ENCODE measurements at regions not wholly inside any gene's neighbourhood (a gene's known extent, or its start where the extent isn't known, plus 50 kb on each side); places are given as distances from the start of the nearest gene placed in this dataset.

DNA sequence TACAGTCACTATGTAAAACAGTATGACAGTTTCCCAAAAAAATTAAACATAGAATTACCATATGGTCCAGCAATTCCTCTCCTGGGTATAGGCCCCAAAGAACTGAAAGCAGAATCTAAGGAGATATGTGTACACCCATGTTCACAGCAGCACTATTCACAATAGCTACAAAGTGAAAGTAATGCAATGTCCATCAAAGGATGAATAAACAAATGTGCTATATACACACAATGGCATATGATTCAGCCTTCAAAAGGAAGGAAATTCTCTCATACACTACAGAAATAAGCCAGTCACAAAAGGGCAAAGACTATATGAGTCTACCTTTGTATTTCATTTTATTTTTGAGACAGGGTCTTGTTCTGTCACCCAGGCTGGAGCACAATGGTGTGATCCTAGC is 120.4 kb downstream of the TOMM20 start:
- ChIA-PET POLR2A (no interaction called here), CTCF (interaction anchor here (1.8 to 1.9 kb wide), 2 partner anchors 28 to 76 kb away, joined by 4 read pairs; no protein-coding TSS in a partner anchor)
- peak overlapping the region; percentile 44 for H3K4me3 Mint-ChIP-seq
- peaks cover 0 to 11% (median 0%) of the 10 kb centered on the region in 3 donors for H3K9me3 ChIP-seq (ENCODE audit: control extremely low read depth in 1 of 3, control insufficient read depth in 2 of 3, insufficient read depth in 1 of 3, low read length in 2 of 3)
- no peak for DNase-seq
- H2AFZ ChIP-seq (ENCODE audit: insufficient read depth, low read depth, low read length, poor library complexity, severe bottlenecking) = no peak overlapping the region
- H3K4me3 ChIP-seq (ENCODE audit: control extremely low read depth in 1 of 5, extremely low read depth in 1 of 5, insufficient read depth in 1 of 5, low read depth in 2 of 5, low read length in 4 of 5) = no peak overlapping the region
- TF ChIP-seq, protein P1, sequence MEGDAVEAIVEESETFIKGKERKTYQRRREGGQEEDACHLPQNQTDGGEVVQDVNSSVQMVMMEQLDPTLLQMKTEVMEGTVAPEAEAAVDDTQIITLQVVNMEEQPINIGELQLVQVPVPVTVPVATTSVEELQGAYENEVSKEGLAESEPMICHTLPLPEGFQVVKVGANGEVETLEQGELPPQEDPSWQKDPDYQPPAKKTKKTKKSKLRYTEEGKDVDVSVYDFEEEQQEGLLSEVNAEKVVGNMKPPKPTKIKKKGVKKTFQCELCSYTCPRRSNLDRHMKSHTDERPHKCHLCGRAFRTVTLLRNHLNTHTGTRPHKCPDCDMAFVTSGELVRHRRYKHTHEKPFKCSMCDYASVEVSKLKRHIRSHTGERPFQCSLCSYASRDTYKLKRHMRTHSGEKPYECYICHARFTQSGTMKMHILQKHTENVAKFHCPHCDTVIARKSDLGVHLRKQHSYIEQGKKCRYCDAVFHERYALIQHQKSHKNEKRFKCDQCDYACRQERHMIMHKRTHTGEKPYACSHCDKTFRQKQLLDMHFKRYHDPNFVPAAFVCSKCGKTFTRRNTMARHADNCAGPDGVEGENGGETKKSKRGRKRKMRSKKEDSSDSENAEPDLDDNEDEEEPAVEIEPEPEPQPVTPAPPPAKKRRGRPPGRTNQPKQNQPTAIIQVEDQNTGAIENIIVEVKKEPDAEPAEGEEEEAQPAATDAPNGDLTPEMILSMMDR (IDR thresholded peaks at IDR 0.05) = no peak
- TF ChIP-seq EZH2 (IDR thresholded peaks at IDR 0.05; ENCODE audit: borderline replicate concordance, insufficient read depth, low read depth, low read length, poor library complexity, severe bottlenecking) = no peak
- no peaks in the 10 kb centered on the region for H3K36me3 ChIP-seq (replicated peaks in 1 of 2; ENCODE audit: control extremely low read depth in 1 of 2, control insufficient read depth in 1 of 2, extremely low read depth in 1 of 2, insufficient read depth in 2 of 2, low read length in 1 of 2)
- H3K4me1 Mint-ChIP-seq = peaks cover 85% of the 10 kb centered on the region
- H3K4me1 ChIP-seq (ENCODE audit: control insufficient read depth in 2 of 2, insufficient read depth in 2 of 2, low read length in 2 of 2) = peaks cover 63 to 70% of the 10 kb centered on the region in 2 donors
- H3K4me2 ChIP-seq (replicated peaks; ENCODE audit: low read depth, low read length, poor library complexity, severe bottlenecking) = no peak overlapping the region
- ATAC-seq (ENCODE audit: low read depth) = no peak
- no peak overlapping the region for H3K9ac ChIP-seq (ENCODE audit: low read length)
- no peaks in the 10 kb centered on the region for H3K27me3 ChIP-seq (replicated peaks in 1 of 4; ENCODE audit: control extremely low read depth in 1 of 4, control insufficient read depth in 3 of 4, insufficient read depth in 4 of 4, low read length in 3 of 4)
- no peak overlapping the region for H3K27ac ChIP-seq (ENCODE audit: low read length in 2 of 2)
- H3K27ac Mint-ChIP-seq = peak overlapping the region; percentile 67
- no peaks in the 10 kb centered on the region for H4K20me1 ChIP-seq (ENCODE audit: control insufficient read depth, insufficient read depth, low read length, poor library complexity, severe bottlenecking)
- H3K9me3 Mint-ChIP-seq (ENCODE audit: insufficient read depth) = no peaks in the 10 kb centered on the region
- intact Hi-C loops (cut with micrococcal nuclease) = no loop called here
- H3K79me2 ChIP-seq (ENCODE audit: control insufficient read depth, insufficient read depth, low read length) = no peaks in the 10 kb centered on the region
- no peaks in the 10 kb centered on the region for H3K27me3 Mint-ChIP-seq

DNA sequence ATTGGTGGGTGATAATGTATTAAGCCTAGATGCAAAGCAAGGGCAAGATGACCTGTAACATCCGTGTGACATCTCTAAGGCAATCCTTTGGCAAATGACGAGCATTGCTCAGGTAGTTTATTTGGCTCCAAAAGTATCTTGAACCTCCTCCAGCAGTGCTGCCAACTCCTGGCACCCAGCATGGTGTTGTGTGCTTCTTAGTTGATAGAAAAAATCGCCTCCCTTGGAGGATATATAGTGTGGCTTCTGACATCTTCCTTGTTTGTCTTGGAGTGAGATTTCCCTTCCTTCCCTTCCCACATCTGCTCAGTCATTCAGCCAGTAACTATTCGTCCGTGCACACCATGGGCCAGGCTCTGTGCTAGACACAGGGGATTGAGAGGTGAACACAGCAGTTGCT is 121.8 kb downstream of the TOMM20 start:
- H3K27ac ChIP-seq (ENCODE audit: low read length in 2 of 2) = no peak overlapping the region
- no peaks in the 10 kb centered on the region for H4K20me1 ChIP-seq (ENCODE audit: control insufficient read depth, insufficient read depth, low read length, poor library complexity, severe bottlenecking)
- ChIA-PET POLR2A (interaction anchor here (0.5 to 0.7 kb wide), 2 partner anchors 32 to 511 kb away, joined by 3 read pairs; no protein-coding TSS in a partner anchor), CTCF (interaction anchor here (1.9 kb wide), 1 partner anchor 26 kb away, joined by 4 read pairs; no protein-coding TSS in a partner anchor)
- no peak overlapping the region for H3K4me2 ChIP-seq (replicated peaks; ENCODE audit: low read depth, low read length, poor library complexity, severe bottlenecking)
- Mint-ChIP-seq H3K27me3 (no peaks in the 10 kb centered on the region), H3K4me3 (no peak overlapping the region), H3K9me3 (ENCODE audit: insufficient read depth) (no peaks in the 10 kb centered on the region), H3K4me1 (peaks cover 77% of the 10 kb centered on the region), H3K27ac (no peak overlapping the region)
- peaks cover 0 to 16% (median 0%) of the 10 kb centered on the region in 3 donors for H3K9me3 ChIP-seq (ENCODE audit: control extremely low read depth in 1 of 3, control insufficient read depth in 2 of 3, insufficient read depth in 1 of 3, low read length in 2 of 3)
- no peak overlapping the region for H3K9ac ChIP-seq (ENCODE audit: low read length)
- H2AFZ ChIP-seq (ENCODE audit: insufficient read depth, low read depth, low read length, poor library complexity, severe bottlenecking) = no peak overlapping the region
- TF ChIP-seq EZH2 (IDR thresholded peaks at IDR 0.05; ENCODE audit: borderline replicate concordance, insufficient read depth, low read depth, low read length, poor library complexity, severe bottlenecking) = no peak
- TF ChIP-seq, protein P1 (IDR thresholded peaks at IDR 0.05) = no peak
- H3K27me3 ChIP-seq (replicated peaks in 1 of 4; ENCODE audit: control extremely low read depth in 1 of 4, control insufficient read depth in 3 of 4, insufficient read depth in 4 of 4, low read length in 3 of 4) = no peaks in the 10 kb centered on the region
- peaks cover 56 to 66% of the 10 kb centered on the region in 2 donors for H3K4me1 ChIP-seq (ENCODE audit: control insufficient read depth in 2 of 2, insufficient read depth in 2 of 2, low read length in 2 of 2)
- intact Hi-C loops (cut with micrococcal nuclease) = no loop called here
- ATAC-seq (ENCODE audit: low read depth) (no peak), DNase-seq (no peak)
- 77% methylated on average over 3 of the region's 5 CpGs for WGBS (ENCODE audit: insufficient coverage)
- H3K4me3 ChIP-seq (ENCODE audit: control extremely low read depth in 1 of 5, extremely low read depth in 1 of 5, insufficient read depth in 1 of 5, low read depth in 2 of 5, low read length in 4 of 5) = no peak overlapping the region
- H3K36me3 ChIP-seq (replicated peaks in 1 of 2; ENCODE audit: control extremely low read depth in 1 of 2, control insufficient read depth in 1 of 2, extremely low read depth in 1 of 2, insufficient read depth in 2 of 2, low read length in 1 of 2) = no peaks in the 10 kb centered on the region
- H3K79me2 ChIP-seq (ENCODE audit: control insufficient read depth, insufficient read depth, low read length) = no peaks in the 10 kb centered on the region
